ENCODE measurements at regions not wholly inside any gene's neighbourhood (a gene's known extent, or its start where the extent isn't known, plus 50 kb on each side); places are given as distances from the start of the nearest gene placed in this dataset.

- Mint-ChIP-seq H3K27me3 (peaks cover 9 to 23% of the 10 kb centered on the region in 2 donors), H3K36me3 (no peaks in the 10 kb centered on the region), H3K4me1 (no peaks in the 10 kb centered on the region), H3K4me3 (no peak overlapping the region), H3K27ac (no peak overlapping the region), H3K9me3 (peaks cover 0 to 4% (median 3%) of the 10 kb centered on the region in 3 donors)
- DNase-seq (no peak), ATAC-seq (replicated peaks in 1 of 4) (no peak)
- ChIA-PET CTCF (no interaction called here), POLR2A (no interaction called here)
- Histone ChIP-seq H3K27ac (ENCODE audit: low read length) (no peak overlapping the region), H3K36me3 (ENCODE audit: control insufficient read depth in 2 of 2, extremely low read depth in 1 of 2, insufficient read depth in 1 of 2, low read length in 1 of 2) (no peaks in the 10 kb centered on the region), H3K27me3 (replicated peaks in 1 of 2; ENCODE audit: control insufficient read depth in 2 of 2, extremely low read depth in 1 of 2, insufficient read depth in 2 of 2, low read length in 1 of 2) (peaks cover 2 to 22% of the 10 kb centered on the region in 2 experiments), H3K4me3 (ENCODE audit: control insufficient read depth in 1 of 2, extremely low read depth in 1 of 2, low read length in 1 of 2) (no peak overlapping the region), H3K9me3 (no peaks in the 10 kb centered on the region), H3K4me1 (ENCODE audit: control insufficient read depth in 1 of 2, extremely low read depth in 1 of 2, insufficient read depth in 2 of 2, low read length in 2 of 2) (peaks cover 0 to 5% of the 10 kb centered on the region in 2 experiments)
- 78% methylated on average over 3 of the region's 4 CpGs for WGBS (ENCODE audit: insufficient coverage)
Observed at GRCh38 chr15:93176065-93176464, 87.1 kb upstream of the RGMA start.

- H3K27me3 ChIP-seq (replicated peaks in 1 of 2; ENCODE audit: control insufficient read depth in 2 of 2, extremely low read depth in 1 of 2, insufficient read depth in 2 of 2, low read length in 1 of 2) = peaks cover 2 to 25% of the 10 kb centered on the region in 2 experiments
- no peaks in the 10 kb centered on the region for H3K36me3 ChIP-seq (ENCODE audit: control insufficient read depth in 2 of 2, extremely low read depth in 1 of 2, insufficient read depth in 1 of 2, low read length in 1 of 2)
- H3K4me3 ChIP-seq (ENCODE audit: control insufficient read depth in 1 of 2, extremely low read depth in 1 of 2, low read length in 1 of 2) = no peak overlapping the region
- no CpG with 5 or more reads among the region's 2 CpGs for WGBS (ENCODE audit: insufficient coverage)
- no peak overlapping the region for H3K27ac ChIP-seq (ENCODE audit: low read length)
- Mint-ChIP-seq H3K36me3 (no peaks in the 10 kb centered on the region), H3K27ac (no peak overlapping the region), H3K4me3 (no peak overlapping the region), H3K4me1 (no peaks in the 10 kb centered on the region), H3K9me3 (peaks cover 0 to 4% (median 3%) of the 10 kb centered on the region in 3 donors), H3K27me3 (peaks cover 16 to 31% of the 10 kb centered on the region in 2 donors)
- no peaks in the 10 kb centered on the region for H3K9me3 ChIP-seq
- POLR2A ChIA-PET = no interaction called here
- no peak for ATAC-seq (replicated peaks in 1 of 4)
- no peak for DNase-seq
- CTCF ChIA-PET = no interaction called here
- H3K4me1 ChIP-seq (ENCODE audit: control insufficient read depth in 1 of 2, extremely low read depth in 1 of 2, insufficient read depth in 2 of 2, low read length in 2 of 2) = peaks cover 0 to 5% of the 10 kb centered on the region in 2 experiments
Observed at GRCh38 chr15:93174836-93175235, 85.8 kb upstream of the RGMA start.

GRCh38 chr15:93173369-93173768, 84.4 kb upstream of the RGMA start:
- no peak overlapping the region for H3K4me3 Mint-ChIP-seq
- Histone ChIP-seq H3K4me3 (ENCODE audit: control insufficient read depth in 1 of 2, extremely low read depth in 1 of 2, low read length in 1 of 2) (no peak overlapping the region), H3K27me3 (replicated peaks in 1 of 2; ENCODE audit: control insufficient read depth in 2 of 2, extremely low read depth in 1 of 2, insufficient read depth in 2 of 2, low read length in 1 of 2) (peaks cover 2 to 15% of the 10 kb centered on the region in 2 experiments), H3K4me1 (ENCODE audit: control insufficient read depth in 1 of 2, extremely low read depth in 1 of 2, insufficient read depth in 2 of 2, low read length in 2 of 2) (no peaks in the 10 kb centered on the region), H3K9me3 (no peaks in the 10 kb centered on the region), H3K36me3 (ENCODE audit: control insufficient read depth in 2 of 2, extremely low read depth in 1 of 2, insufficient read depth in 1 of 2, low read length in 1 of 2) (no peaks in the 10 kb centered on the region), H3K27ac (ENCODE audit: low read length) (no peak overlapping the region)
- DNase-seq (no peak), ATAC-seq (replicated peaks in 1 of 4) (no peak)
- peaks cover 16 to 35% of the 10 kb centered on the region in 2 donors for H3K27me3 Mint-ChIP-seq
- 27% methylated on average over 2 of the region's 3 CpGs for WGBS (ENCODE audit: insufficient coverage)
- H3K9me3 Mint-ChIP-seq = peaks cover 0 to 4% (median 3%) of the 10 kb centered on the region in 3 donors
- no peak overlapping the region for H3K27ac Mint-ChIP-seq
- ChIA-PET CTCF (no interaction called here), POLR2A (no interaction called here)
- no peaks in the 10 kb centered on the region for H3K36me3 Mint-ChIP-seq
- peaks cover 0 to under 1% (median 0%) of the 10 kb centered on the region in 3 donors for H3K4me1 Mint-ChIP-seq

GRCh38 chr15:93171476-93171875, 82.5 kb upstream of the RGMA start:
- H3K4me1 Mint-ChIP-seq = peaks cover 0 to 5% (median 0%) of the 10 kb centered on the region in 3 donors
- no peak for ATAC-seq (replicated peaks in 1 of 4)
- H3K27ac ChIP-seq (ENCODE audit: low read length) = no peak overlapping the region
- no peaks in the 10 kb centered on the region for H3K36me3 ChIP-seq (ENCODE audit: control insufficient read depth in 2 of 2, extremely low read depth in 1 of 2, insufficient read depth in 1 of 2, low read length in 1 of 2)
- no peak overlapping the region for H3K27ac Mint-ChIP-seq
- WGBS (ENCODE audit: insufficient coverage) = no CpG with 5 or more reads among the region's 3 CpGs
- H3K9me3 Mint-ChIP-seq = peaks cover 0 to 4% (median 3%) of the 10 kb centered on the region in 3 donors
- no peak overlapping the region for H3K4me3 ChIP-seq (ENCODE audit: control insufficient read depth in 1 of 2, extremely low read depth in 1 of 2, low read length in 1 of 2)
- H3K9me3 ChIP-seq = no peaks in the 10 kb centered on the region
- peaks cover 0 to 7% of the 10 kb centered on the region in 2 experiments for H3K4me1 ChIP-seq (ENCODE audit: control insufficient read depth in 1 of 2, extremely low read depth in 1 of 2, insufficient read depth in 2 of 2, low read length in 2 of 2)
- H3K36me3 Mint-ChIP-seq = no peaks in the 10 kb centered on the region
- peaks cover 21 to 39% of the 10 kb centered on the region in 2 donors for H3K27me3 Mint-ChIP-seq
- H3K27me3 ChIP-seq (replicated peaks in 1 of 2; ENCODE audit: control insufficient read depth in 2 of 2, extremely low read depth in 1 of 2, insufficient read depth in 2 of 2, low read length in 1 of 2) = peaks cover 2 to 21% of the 10 kb centered on the region in 2 experiments
- no peak for DNase-seq
- CTCF ChIA-PET = no interaction called here
- no peak overlapping the region for H3K4me3 Mint-ChIP-seq
- POLR2A ChIA-PET = no interaction called here

- Histone ChIP-seq H3K36me3 (ENCODE audit: control insufficient read depth in 2 of 2, extremely low read depth in 1 of 2, insufficient read depth in 1 of 2, low read length in 1 of 2) (no peaks in the 10 kb centered on the region), H3K27me3 (replicated peaks in 1 of 2; ENCODE audit: control insufficient read depth in 2 of 2, extremely low read depth in 1 of 2, insufficient read depth in 2 of 2, low read length in 1 of 2) (peaks cover 2 to 17% of the 10 kb centered on the region in 2 experiments), H3K4me1 (ENCODE audit: control insufficient read depth in 1 of 2, extremely low read depth in 1 of 2, insufficient read depth in 2 of 2, low read length in 2 of 2) (peaks cover 0 to 7% of the 10 kb centered on the region in 2 experiments), H3K27ac (ENCODE audit: low read length) (no peak overlapping the region), H3K4me3 (ENCODE audit: control insufficient read depth in 1 of 2, extremely low read depth in 1 of 2, low read length in 1 of 2) (no peak overlapping the region), H3K9me3 (no peaks in the 10 kb centered on the region)
- 85% methylated on average over 2 of the region's 6 CpGs for WGBS (ENCODE audit: insufficient coverage)
- H3K27ac Mint-ChIP-seq = no peak overlapping the region
- ATAC-seq (replicated peaks in 1 of 4) = no peak
- peaks cover 17 to 36% of the 10 kb centered on the region in 2 donors for H3K27me3 Mint-ChIP-seq
- H3K4me3 Mint-ChIP-seq = no peak overlapping the region
- CTCF ChIA-PET = no interaction called here
- peaks cover 0 to 5% (median 0%) of the 10 kb centered on the region in 3 donors for H3K4me1 Mint-ChIP-seq
- POLR2A ChIA-PET = no interaction called here
- peaks cover 0 to 4% (median 3%) of the 10 kb centered on the region in 3 donors for H3K9me3 Mint-ChIP-seq
- no peaks in the 10 kb centered on the region for H3K36me3 Mint-ChIP-seq
- no peak for DNase-seq
Observed at GRCh38 chr15:93170329-93170728, 81.3 kb upstream of the RGMA start.

GRCh38 chr15:93168910-93169309, 79.9 kb upstream of the RGMA start:
- ChIA-PET CTCF (no interaction called here), POLR2A (no interaction called here)
- H3K27me3 Mint-ChIP-seq = peaks cover 22 to 32% of the 10 kb centered on the region in 2 donors
- peaks cover 0 to 4% (median 3%) of the 10 kb centered on the region in 3 donors for H3K9me3 Mint-ChIP-seq
- peaks cover 0 to 7% of the 10 kb centered on the region in 2 experiments for H3K4me1 ChIP-seq (ENCODE audit: control insufficient read depth in 1 of 2, extremely low read depth in 1 of 2, insufficient read depth in 2 of 2, low read length in 2 of 2)
- no peaks in the 10 kb centered on the region for H3K36me3 ChIP-seq (ENCODE audit: control insufficient read depth in 2 of 2, extremely low read depth in 1 of 2, insufficient read depth in 1 of 2, low read length in 1 of 2)
- no peaks in the 10 kb centered on the region for H3K9me3 ChIP-seq
- WGBS (ENCODE audit: insufficient coverage) = 86% methylated on average over 1 of the region's 2 CpGs
- ATAC-seq (replicated peaks in 1 of 4) (no peak), DNase-seq (no peak)
- H3K36me3 Mint-ChIP-seq = no peaks in the 10 kb centered on the region
- H3K27ac ChIP-seq (ENCODE audit: low read length) = no peak overlapping the region
- H3K4me3 ChIP-seq (ENCODE audit: control insufficient read depth in 1 of 2, extremely low read depth in 1 of 2, low read length in 1 of 2) = no peak overlapping the region
- peaks cover 5 to 6% (median 6%) of the 10 kb centered on the region in 3 donors for H3K4me1 Mint-ChIP-seq
- peaks cover 2 to 17% of the 10 kb centered on the region in 2 experiments for H3K27me3 ChIP-seq (replicated peaks in 1 of 2; ENCODE audit: control insufficient read depth in 2 of 2, extremely low read depth in 1 of 2, insufficient read depth in 2 of 2, low read length in 1 of 2)
- no peak overlapping the region for H3K4me3 Mint-ChIP-seq
- H3K27ac Mint-ChIP-seq = no peak overlapping the region

GRCh38 chr15:93167291-93167690, 78.3 kb upstream of the RGMA start:
- no peak overlapping the region for H3K27ac ChIP-seq (ENCODE audit: low read length)
- H3K4me3 ChIP-seq (ENCODE audit: control insufficient read depth in 1 of 2, extremely low read depth in 1 of 2, low read length in 1 of 2) = no peak overlapping the region
- no peaks in the 10 kb centered on the region for H3K9me3 Mint-ChIP-seq
- no peaks in the 10 kb centered on the region for H3K36me3 Mint-ChIP-seq
- H3K36me3 ChIP-seq (ENCODE audit: control insufficient read depth in 2 of 2, extremely low read depth in 1 of 2, insufficient read depth in 1 of 2, low read length in 1 of 2) = no peaks in the 10 kb centered on the region
- peaks cover 1 to 17% of the 10 kb centered on the region in 2 experiments for H3K27me3 ChIP-seq (replicated peaks in 1 of 2; ENCODE audit: control insufficient read depth in 2 of 2, extremely low read depth in 1 of 2, insufficient read depth in 2 of 2, low read length in 1 of 2)
- peaks cover 22 to 28% of the 10 kb centered on the region in 2 donors for H3K27me3 Mint-ChIP-seq
- ChIA-PET POLR2A (no interaction called here), CTCF (no interaction called here)
- H3K9me3 ChIP-seq = no peaks in the 10 kb centered on the region
- 60% methylated on average over 4 of the region's 4 CpGs for WGBS (ENCODE audit: insufficient coverage)
- ATAC-seq (replicated peaks in 1 of 4) (no peak), DNase-seq (no peak)
- peaks cover 5 to 6% (median 6%) of the 10 kb centered on the region in 3 donors for H3K4me1 Mint-ChIP-seq
- H3K4me1 ChIP-seq (ENCODE audit: control insufficient read depth in 1 of 2, extremely low read depth in 1 of 2, insufficient read depth in 2 of 2, low read length in 2 of 2) = peaks cover 0 to 7% of the 10 kb centered on the region in 2 experiments
- no peak overlapping the region for H3K4me3 Mint-ChIP-seq
- no peak overlapping the region for H3K27ac Mint-ChIP-seq

Measured in T-cell (primary cell).